KMS-11 (cell line): ENCODE measurements at regions not wholly inside any gene's neighbourhood (a gene's known extent, or its start where the extent isn't known, plus 50 kb on each side); places are given as distances from the start of the nearest gene placed in this dataset.

Source experiments
- H2AFZ ChIP-seq: fragments of 200-600 bp; sonication (generic); 2 replicates; pipeline ENCODE4 v1.6.1; 2016; ENCODE audit warnings: antibody characterized with exemption, mixed run types, low read depth
- H3K27ac ChIP-seq: fragments of 200-600 bp; sonication (generic); 2 replicates; pipeline ENCODE4 v1.6.1; 2016; ENCODE audit warnings: mild to moderate bottlenecking, mixed run types
- H3K27me3 ChIP-seq: fragments of 200-600 bp; sonication (generic); 2 replicates; pipeline ENCODE4 v1.6.1; 2017; ENCODE audit warnings: mild to moderate bottlenecking, low read depth, mixed run types, moderate library complexity; ENCODE audit not compliant: insufficient read depth
- H3K36me3 ChIP-seq: fragments of 200-600 bp; sonication (generic); 2 replicates; pipeline ENCODE4 v1.6.1; 2017; ENCODE audit warnings: mild to moderate bottlenecking, mixed run types; ENCODE audit not compliant: insufficient read depth
- H3K4me1 ChIP-seq: fragments of 200-600 bp; sonication (generic); 2 replicates; pipeline ENCODE4 v1.6.1; 2016; ENCODE audit warnings: mild to moderate bottlenecking, low read depth, mixed run types; ENCODE audit not compliant: poor library complexity, severe bottlenecking
- H3K4me2 ChIP-seq: fragments of 200-600 bp; sonication (generic); 2 replicates; pipeline ENCODE4 v1.7.0; 2016; ENCODE audit warnings: mild to moderate bottlenecking, mixed run types
- H3K4me3 ChIP-seq: fragments of 200-600 bp; sonication (generic); IDR thresholded peaks from 2 replicates; pipeline ENCODE4 v1.6.1; 2017; ENCODE audit warnings: low read depth, low read length, mixed read lengths; ENCODE audit not compliant: insufficient read depth
- H3K79me2 ChIP-seq: fragments of 200-600 bp; sonication (generic); 2 replicates; pipeline ENCODE4 v1.6.1; 2016; ENCODE audit warnings: low read depth, mixed run types; ENCODE audit not compliant: insufficient read depth
- H3K9ac ChIP-seq: fragments of 200-600 bp; sonication (generic); 2 replicates; pipeline ENCODE4 v1.6.1; 2016; ENCODE audit warnings: mild to moderate bottlenecking, mixed run types
- H4K20me1 ChIP-seq: fragments of 200-600 bp; sonication (generic); 2 replicates; pipeline ENCODE4 v1.6.1; 2016; ENCODE audit warnings: mild to moderate bottlenecking, mixed run types; ENCODE audit not compliant: insufficient read depth
- TF ChIP-seq, protein P1 (sequence below): fragments of 200-600 bp; sonication (generic); conservative IDR thresholded peaks from 2 replicates; pipeline ENCODE4 v1.6.1; 2017; ENCODE audit warnings: low read depth, mild to moderate bottlenecking, antibody characterized with exemption, low read length, moderate library complexity, mixed read lengths

DNA sequence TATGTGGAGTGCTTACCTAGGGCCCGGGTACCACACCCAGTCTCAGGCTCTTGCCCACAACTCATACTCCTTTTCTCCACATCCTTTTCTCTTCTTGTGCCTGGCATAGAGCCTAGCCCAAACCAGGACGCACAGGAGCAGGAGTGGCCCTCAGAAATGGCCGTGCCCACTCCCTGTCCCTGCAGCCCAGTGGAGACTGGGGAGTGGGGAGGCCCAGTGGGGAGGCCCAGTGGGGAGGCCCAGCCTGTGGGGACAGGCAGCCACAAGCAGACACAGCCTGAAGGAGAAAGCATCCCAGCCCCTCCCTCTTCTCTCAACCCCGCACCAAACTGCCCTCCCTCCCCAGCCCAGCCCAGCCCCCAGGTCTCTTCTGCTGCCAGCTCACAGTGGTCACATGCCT, 196.8 kb downstream of the KIF26A start:
- no peak overlapping the region for H3K9ac ChIP-seq
- H3K4me1 ChIP-seq = no peaks in the 10 kb centered on the region
- no peak overlapping the region for H3K27ac ChIP-seq
- H4K20me1 ChIP-seq = no peaks in the 10 kb centered on the region
- no peaks in the 10 kb centered on the region for H3K79me2 ChIP-seq
- TF ChIP-seq, protein P1, sequence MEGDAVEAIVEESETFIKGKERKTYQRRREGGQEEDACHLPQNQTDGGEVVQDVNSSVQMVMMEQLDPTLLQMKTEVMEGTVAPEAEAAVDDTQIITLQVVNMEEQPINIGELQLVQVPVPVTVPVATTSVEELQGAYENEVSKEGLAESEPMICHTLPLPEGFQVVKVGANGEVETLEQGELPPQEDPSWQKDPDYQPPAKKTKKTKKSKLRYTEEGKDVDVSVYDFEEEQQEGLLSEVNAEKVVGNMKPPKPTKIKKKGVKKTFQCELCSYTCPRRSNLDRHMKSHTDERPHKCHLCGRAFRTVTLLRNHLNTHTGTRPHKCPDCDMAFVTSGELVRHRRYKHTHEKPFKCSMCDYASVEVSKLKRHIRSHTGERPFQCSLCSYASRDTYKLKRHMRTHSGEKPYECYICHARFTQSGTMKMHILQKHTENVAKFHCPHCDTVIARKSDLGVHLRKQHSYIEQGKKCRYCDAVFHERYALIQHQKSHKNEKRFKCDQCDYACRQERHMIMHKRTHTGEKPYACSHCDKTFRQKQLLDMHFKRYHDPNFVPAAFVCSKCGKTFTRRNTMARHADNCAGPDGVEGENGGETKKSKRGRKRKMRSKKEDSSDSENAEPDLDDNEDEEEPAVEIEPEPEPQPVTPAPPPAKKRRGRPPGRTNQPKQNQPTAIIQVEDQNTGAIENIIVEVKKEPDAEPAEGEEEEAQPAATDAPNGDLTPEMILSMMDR = no peak
- no peak overlapping the region for H3K4me3 ChIP-seq
- H2AFZ ChIP-seq = no peak overlapping the region
- no peak overlapping the region for H3K4me2 ChIP-seq
- H3K27me3 ChIP-seq = peaks cover 5% of the 10 kb centered on the region; the same call in 1 of the 2 replicates
- no peaks in the 10 kb centered on the region for H3K36me3 ChIP-seq

DNA sequence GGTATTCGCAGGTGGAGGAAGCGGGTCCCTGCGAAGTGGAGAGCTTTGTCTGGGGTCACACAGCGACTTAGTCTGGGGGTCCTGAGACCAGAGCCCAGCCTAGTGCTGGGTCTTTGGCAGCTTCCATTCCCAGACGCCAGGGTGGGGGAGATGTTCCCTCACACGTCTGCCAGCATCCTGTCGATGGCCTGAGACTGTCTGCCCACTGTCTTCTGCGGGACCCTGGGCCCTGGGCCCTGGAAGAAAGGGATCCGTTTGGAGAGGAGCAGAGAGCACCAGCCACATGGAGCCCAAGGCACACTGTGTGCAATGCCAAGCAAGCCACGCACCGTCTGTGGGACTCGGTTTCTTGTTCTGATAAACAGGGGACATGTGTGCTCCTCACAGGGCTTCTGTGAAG, 197.2 kb downstream of the KIF26A start:
- Histone ChIP-seq H3K4me2 (no peak overlapping the region), H3K27me3 (peaks cover 5% of the 10 kb centered on the region; the same call in 1 of the 2 replicates), H2AFZ (no peak overlapping the region)

DNA sequence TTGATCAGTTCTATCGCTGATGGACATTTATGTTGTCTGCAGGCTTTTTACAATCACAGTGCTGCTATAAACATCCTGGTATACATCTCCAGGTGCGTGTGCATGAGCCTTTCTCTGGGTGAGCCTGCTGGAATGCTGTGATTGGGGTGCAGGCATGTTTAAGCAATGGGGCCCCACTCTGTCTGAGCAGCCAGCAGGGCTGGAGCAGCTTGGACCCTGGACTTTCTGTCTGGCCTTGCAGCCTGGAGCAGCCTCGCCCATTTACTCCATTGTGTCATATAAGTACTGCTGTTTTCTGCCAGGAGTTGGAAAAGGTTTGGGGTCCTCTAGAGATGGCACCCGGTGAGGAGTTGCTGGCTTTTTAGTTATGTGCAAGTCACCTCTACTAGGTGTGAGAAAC, 199.0 kb downstream of the KIF26A start:
- no peak overlapping the region for H3K27ac ChIP-seq
- no peaks in the 10 kb centered on the region for H3K36me3 ChIP-seq
- peaks cover 5% of the 10 kb centered on the region; the same call in 1 of the 2 replicates for H3K27me3 ChIP-seq
- no peak overlapping the region for H3K9ac ChIP-seq
- H3K4me1 ChIP-seq = no peaks in the 10 kb centered on the region
- H3K4me2 ChIP-seq = no peak overlapping the region
- TF ChIP-seq, protein P1 = no peak
- H4K20me1 ChIP-seq = no peaks in the 10 kb centered on the region
- no peaks in the 10 kb centered on the region for H3K79me2 ChIP-seq
- H2AFZ ChIP-seq = no peak overlapping the region
- no peak overlapping the region for H3K4me3 ChIP-seq

More for the DNA sequence above, 197.2 kb downstream of the KIF26A start:
- no peaks in the 10 kb centered on the region for H4K20me1 ChIP-seq
- H3K4me1 ChIP-seq = no peaks in the 10 kb centered on the region
- no peaks in the 10 kb centered on the region for H3K36me3 ChIP-seq
- TF ChIP-seq, protein P1 = no peak
- H3K27ac ChIP-seq = no peak overlapping the region
- H3K79me2 ChIP-seq = no peaks in the 10 kb centered on the region
- H3K4me3 ChIP-seq = no peak overlapping the region
- H3K9ac ChIP-seq = no peak overlapping the region

DNA sequence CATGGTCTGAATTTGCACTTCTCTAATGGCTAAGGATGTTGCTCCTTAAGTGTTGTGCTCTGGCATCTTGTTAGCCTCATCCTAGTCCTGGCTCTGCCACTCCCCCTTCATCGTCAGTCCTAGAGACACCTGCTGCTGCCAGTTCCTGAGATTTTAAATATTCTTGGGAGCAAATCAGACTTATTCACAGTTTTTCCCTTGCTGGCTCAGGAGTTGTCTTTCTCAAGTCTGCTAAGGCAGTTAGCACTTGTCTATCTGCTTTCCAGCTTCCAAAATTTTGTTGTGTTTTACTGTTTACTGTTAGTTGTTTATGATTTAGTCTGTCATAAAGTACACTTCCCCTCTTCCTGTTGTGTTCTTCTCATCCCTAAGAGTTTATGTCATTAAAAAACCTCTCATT, 201.0 kb downstream of the KIF26A start:
- no peak overlapping the region for H3K4me3 ChIP-seq
- H3K4me1 ChIP-seq = no peaks in the 10 kb centered on the region
- no peaks in the 10 kb centered on the region for H3K27me3 ChIP-seq
- H3K36me3 ChIP-seq = no peaks in the 10 kb centered on the region
- H3K9ac ChIP-seq = no peak overlapping the region
- no peak overlapping the region for H3K27ac ChIP-seq
- H3K4me2 ChIP-seq = no peak overlapping the region
- no peak overlapping the region for H2AFZ ChIP-seq
- TF ChIP-seq, protein P1 = no peak
- no peaks in the 10 kb centered on the region for H4K20me1 ChIP-seq
- H3K79me2 ChIP-seq = no peaks in the 10 kb centered on the region
